HG03439 (cell line): ENCODE measurements at regions not wholly inside any gene's neighbourhood (a gene's known extent, or its start where the extent isn't known, plus 50 kb on each side); places are given as distances from the start of the nearest gene placed in this dataset.
"Not testable (repeated sequence)": the region's sequence is repeated elsewhere in the genome, so short reads cannot be mapped to it uniquely, and the experiment has no call there.

Source experiments
- ATAC-seq: cut with Tn5 transposase; IDR thresholded peaks from one replicate; pipeline ENCODE4 v1.9.1; 2021; ENCODE audit warnings: mild to moderate bottlenecking, moderate library complexity; ENCODE audit not compliant: unreplicated experiment

GRCh38 chr2:75390169-75390568 lies 170.6 kb downstream of the EVA1A start:
- ATAC-seq = no peak

DNA sequence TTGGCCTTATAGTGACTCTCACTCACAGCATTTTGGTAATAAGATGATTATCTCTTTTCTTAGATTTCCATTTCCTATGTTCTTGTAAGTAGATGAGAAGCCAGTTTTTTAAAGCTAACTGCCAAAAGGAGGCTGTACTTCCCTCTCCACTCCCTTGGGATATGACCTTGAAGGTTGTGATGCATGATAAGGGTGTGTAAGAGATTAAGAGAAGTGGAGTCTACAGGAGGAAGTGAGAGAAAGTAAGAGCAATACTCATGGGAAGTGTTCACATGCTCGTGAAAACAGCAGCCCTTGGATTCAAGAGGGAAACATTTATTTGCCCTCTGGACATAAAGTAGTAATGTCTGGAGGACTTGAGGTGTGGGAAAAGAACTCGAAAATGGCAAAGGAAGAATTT lies 171.5 kb downstream of the EVA1A start:
- ATAC-seq = no peak

GRCh38 chr2:75381032-75381431 lies 179.7 kb downstream of the EVA1A start:
- ATAC-seq = no peak

- ATAC-seq = no peak
Measured at GRCh38 chr2:75379476-75380210, 180.3 kb upstream of the TACR1 start.

GRCh38 chr2:75375646-75376582 lies 176.6 kb upstream of the TACR1 start:
- ATAC-seq = no peak

GRCh38 chr2:75374414-75374957 lies 175.2 kb upstream of the TACR1 start:
- ATAC-seq = not testable (repeated sequence)

DNA sequence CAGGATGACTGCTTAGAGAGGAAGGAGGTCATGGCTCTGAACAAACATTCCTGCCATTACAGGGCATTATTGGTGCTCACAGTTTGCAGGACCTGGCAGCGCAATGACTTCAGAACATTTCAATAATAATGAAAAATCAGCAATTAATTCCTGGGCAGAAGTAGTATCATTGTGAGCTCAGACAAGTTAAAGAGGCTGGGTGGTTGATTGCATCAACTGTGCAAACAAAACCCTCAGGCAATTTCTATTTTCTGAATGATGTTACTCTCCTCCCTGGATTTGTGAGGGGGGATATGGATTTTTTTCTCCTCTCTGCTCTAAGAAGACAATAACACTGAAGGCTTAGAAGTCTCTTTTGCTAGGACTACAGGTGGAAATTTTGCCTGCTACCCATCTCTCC lies 168.1 kb upstream of the TACR1 start:
- ATAC-seq = no peak

- no peak for ATAC-seq
Measured at GRCh38 chr2:75361486-75361885, 162.2 kb upstream of the TACR1 start.

- no peak for ATAC-seq
Measured at GRCh38 chr2:75360945-75361344, 161.6 kb upstream of the TACR1 start.

DNA sequence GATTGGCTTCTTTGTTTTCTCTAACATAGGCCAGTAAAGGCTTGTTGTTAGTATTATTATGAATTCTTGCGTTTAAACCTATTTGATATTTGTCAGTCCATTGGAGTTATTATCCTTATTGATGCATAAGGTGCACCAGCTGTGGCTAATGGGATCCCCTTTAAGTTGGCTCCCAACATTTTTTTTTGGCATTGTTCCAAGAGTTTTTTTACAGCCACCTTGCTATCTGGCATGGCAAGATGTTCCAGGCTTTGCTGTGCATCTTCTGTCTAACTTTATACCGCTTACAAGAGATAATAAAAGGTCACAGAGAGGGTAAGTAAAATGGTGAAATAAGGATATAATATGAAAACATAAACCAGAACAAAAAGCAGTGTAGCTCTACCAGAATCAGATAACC lies 157.5 kb upstream of the TACR1 start:
- ATAC-seq = no peak

DNA sequence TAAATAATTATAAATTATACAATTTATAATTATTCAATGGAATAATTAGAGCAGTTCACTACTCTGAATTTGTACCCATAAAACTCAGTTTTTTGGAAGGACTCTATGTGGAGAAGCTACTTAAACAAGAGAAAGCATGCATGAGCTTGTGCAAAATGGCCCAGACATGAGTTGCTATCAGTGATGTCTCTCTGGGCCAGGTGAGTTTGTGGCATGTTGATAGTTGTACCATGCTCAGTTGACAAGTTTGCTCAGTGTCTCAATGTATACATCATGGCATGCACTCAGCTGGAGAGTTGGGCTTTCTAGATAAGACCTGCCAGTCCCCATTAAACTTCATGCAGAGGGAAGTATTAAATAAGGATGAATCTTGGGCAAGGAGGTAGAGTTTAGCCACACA lies 153.8 kb upstream of the TACR1 start:
- no peak for ATAC-seq

DNA sequence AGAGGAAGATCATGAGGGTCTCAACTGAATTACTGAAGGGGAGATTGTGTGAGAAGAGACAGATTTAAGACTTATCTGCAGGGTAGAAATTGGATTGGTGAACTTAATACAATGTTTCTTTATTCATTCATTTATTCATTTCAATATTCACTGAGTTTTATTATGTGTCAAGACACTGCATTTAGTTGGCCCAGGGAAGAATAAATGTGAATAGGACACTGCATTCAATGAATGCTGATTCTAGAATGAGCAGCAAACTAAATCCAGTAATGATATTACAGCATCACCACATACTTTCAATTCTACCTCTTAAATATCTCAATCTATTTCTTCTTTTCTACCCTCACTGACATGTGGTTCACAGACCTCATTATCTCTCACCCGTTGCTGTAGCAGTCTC lies 149.0 kb upstream of the TACR1 start:
- ATAC-seq = no peak

DNA sequence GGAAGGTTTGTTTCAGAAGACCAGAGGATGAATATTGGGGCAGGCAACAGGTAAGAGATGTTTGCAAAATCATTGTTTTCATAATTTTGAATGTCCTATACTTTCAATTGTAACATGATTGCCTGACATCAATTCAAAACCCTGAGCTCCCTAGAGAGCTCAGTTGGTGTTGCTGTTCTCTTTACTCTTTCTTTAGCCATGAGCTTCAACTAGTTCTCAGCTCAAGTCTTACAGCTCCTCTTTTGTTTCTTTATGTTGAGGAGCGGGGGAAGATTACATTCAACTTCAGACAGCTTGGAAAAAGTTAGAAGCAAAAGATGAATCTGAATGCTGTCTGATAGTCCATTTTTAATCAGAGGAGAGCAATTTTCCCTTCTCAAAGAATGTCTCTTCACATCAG lies 144.8 kb upstream of the TACR1 start:
- no peak for ATAC-seq

GRCh38 chr2:75342504-75343175 lies 143.3 kb upstream of the TACR1 start:
- no peak for ATAC-seq

- no peak for ATAC-seq
Measured at GRCh38 chr2:75340560-75340959, 141.2 kb upstream of the TACR1 start.

GRCh38 chr2:75338461-75338860 lies 139.1 kb upstream of the TACR1 start:
- no peak for ATAC-seq

GRCh38 chr2:75337619-75338018 lies 138.3 kb upstream of the TACR1 start:
- ATAC-seq = no peak

DNA sequence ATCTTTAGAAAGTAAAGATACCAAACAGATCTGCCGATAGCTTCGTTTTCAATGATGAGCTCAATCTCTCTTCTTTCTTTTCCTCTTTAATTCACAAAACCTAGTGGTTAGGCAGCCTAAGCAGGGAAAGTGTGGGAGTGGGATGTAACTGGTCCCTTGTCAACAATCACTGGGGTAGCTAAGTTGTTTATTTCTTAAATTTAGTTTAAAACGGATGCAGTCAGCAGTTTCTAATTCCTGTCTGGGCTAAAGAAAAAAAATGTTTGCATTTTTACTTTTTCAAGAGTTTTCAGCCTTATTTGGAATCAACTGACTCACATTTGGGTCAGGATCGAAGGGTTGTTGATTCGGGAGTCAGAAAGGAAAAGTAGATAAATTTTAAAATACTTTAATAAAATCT lies 137.7 kb upstream of the TACR1 start:
- no peak for ATAC-seq

DNA sequence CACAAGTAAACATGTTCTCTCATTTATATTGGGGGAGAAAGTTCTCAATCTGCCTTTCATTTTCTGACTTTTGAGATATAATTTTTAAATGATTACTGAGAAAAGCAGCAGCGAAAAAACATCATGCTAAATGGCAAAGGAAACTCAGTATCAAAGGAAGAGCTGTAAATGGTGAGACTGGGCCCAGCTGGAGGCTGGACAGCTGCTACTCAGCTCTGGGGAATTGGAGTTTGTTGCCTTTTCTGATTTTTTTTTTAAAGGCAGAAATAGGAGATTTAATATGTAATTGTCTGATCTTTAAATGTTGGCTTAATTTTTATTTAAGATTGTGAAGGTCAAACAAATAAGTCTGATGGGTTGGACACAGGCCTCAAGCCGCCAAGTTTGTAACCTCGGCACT lies 137.1 kb upstream of the TACR1 start:
- no peak for ATAC-seq

DNA sequence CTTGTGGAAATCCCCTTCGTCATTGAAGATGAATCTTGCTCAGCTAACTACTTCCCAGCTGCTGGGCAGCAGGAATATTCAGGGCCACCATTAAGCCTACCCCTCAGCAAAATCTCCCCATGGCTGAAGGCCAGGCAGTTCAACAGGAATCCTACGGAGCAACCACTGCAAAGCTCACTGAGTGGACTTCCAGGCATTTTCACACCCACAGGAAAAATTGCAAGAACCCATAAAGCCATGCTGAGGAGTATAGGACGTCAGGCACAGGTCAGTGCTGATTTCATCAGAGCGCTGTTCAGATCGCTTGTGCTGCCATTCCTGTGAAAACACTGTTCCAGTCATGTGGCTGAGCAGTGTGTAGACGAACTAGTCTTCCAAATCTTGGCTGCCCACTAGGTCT lies 134.8 kb upstream of the TACR1 start:
- ATAC-seq = no peak

- ATAC-seq = no peak
Measured at GRCh38 chr2:75333646-75334045, 134.3 kb upstream of the TACR1 start.
